ENCODE measurements at regions not wholly inside any gene's neighbourhood (a gene's known extent, or its start where the extent isn't known, plus 50 kb on each side); places are given as distances from the start of the nearest gene placed in this dataset.

DNA sequence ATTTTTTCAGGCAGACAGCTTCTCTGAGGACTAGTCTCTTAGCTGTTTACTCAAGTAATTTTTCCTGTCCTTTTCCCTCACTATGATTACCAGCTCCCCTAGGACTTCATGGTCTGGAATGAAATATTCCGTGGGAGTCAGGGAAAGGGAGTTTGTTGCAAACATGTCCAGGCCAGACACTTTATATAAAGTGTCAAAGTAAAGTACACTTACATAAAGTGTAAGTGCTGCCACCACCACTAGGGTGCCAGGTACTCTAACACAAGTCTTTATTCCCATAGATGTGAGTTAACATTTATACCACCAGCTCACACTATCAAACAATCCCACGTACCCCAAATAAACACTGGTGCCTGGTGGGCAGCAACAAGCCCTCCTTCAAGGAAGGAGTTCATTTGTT, 179.8 kb downstream of the SNRPN start:
- peaks cover 0 to 9% (median 0%) of the 10 kb centered on the region in 4 experiments; a peak in 1 of 8 replicates for H3K36me3 ChIP-seq (ENCODE audit: control insufficient read depth in 2 of 4, insufficient read depth in 4 of 4, low read length in 3 of 4)
- H2AK5ac ChIP-seq (ENCODE audit: low read depth, low read length), result no peak overlapping the region
- no peak overlapping the region for H3K23ac ChIP-seq (ENCODE audit: insufficient read length)
- H2BK20ac ChIP-seq (ENCODE audit: low read length), result no peak overlapping the region
- H3K79me2 ChIP-seq (ENCODE audit: control insufficient read depth in 1 of 2, insufficient read depth in 2 of 2, low read length in 2 of 2), result no peaks in the 10 kb centered on the region
- FAIRE-seq (no peak), DNase-seq (ENCODE audit: low read depth in 1 of 2, low spot score in 2 of 2) (no peak)
- no peak overlapping the region for H2AFZ ChIP-seq (ENCODE audit: low read length)
- H3K9me3 ChIP-seq (ENCODE audit: insufficient read depth in 2 of 2, low read depth in 1 of 2, low read length in 1 of 2), result peaks cover 0 to 23% of the 10 kb centered on the region in 2 experiments; a peak in 1 of 4 replicates
- H3K23me2 ChIP-seq (ENCODE audit: low read depth, low read length), result no peaks in the 10 kb centered on the region
- H2BK12ac ChIP-seq (ENCODE audit: low read depth, low read length), result no peak overlapping the region
- no peak overlapping the region for H3K56ac ChIP-seq (replicated peaks; ENCODE audit: insufficient read length, low read depth, low read length)
- H4K8ac ChIP-seq (ENCODE audit: extremely low read depth, insufficient read depth, low read length), result no peak overlapping the region; the same call in 1 of the 2 replicates
- no peak overlapping the region for H4K5ac ChIP-seq (ENCODE audit: insufficient read length, low read depth, low read length)
- no peak overlapping the region for H2BK120ac ChIP-seq (replicated peaks; ENCODE audit: low read depth, low read length)
- no peaks in the 10 kb centered on the region for H3K4me1 ChIP-seq (replicated peaks in 1 of 4; ENCODE audit: control insufficient read depth in 3 of 4, insufficient read depth in 4 of 4, low read length in 3 of 4)
- H3K4me3 ChIP-seq (ENCODE audit: extremely low read depth in 1 of 4, insufficient read depth in 2 of 4, low read depth in 3 of 4, low read length in 4 of 4), result no peak overlapping the region
- no peak overlapping the region for H3K14ac ChIP-seq (ENCODE audit: insufficient read length)
- H3K27me3 ChIP-seq (replicated peaks in 1 of 4; ENCODE audit: control insufficient read depth in 3 of 4, extremely low read depth in 1 of 4, insufficient read depth in 3 of 4, low read length in 3 of 4), result no peaks in the 10 kb centered on the region
- 61% methylated on average over 2 of the region's 2 CpGs; no CpG with 5 or more reads in 1 of the 2 experiments for WGBS, 2 experiments (ENCODE audit: extremely low coverage in 1 of 2, insufficient coverage in 1 of 2, insufficient read length in 1 of 2, insufficient replicate concordance in 2 of 2, low coverage in 1 of 2, low lambda C conversion rate in 2 of 2, missing lambda C conversion rate in 1 of 2)
- no peak overlapping the region for H2BK5ac ChIP-seq (ENCODE audit: low read depth, low read length)
- H4K91ac ChIP-seq (replicated peaks; ENCODE audit: insufficient read length, low read length), result no peak overlapping the region
- no peak overlapping the region for H3K4me2 ChIP-seq (ENCODE audit: insufficient read depth in 1 of 2, low read depth in 2 of 2, low read length in 2 of 2)
- no peaks in the 10 kb centered on the region for H3K79me1 ChIP-seq (ENCODE audit: low read depth, low read length)
- H3K27ac ChIP-seq (ENCODE audit: low read depth, low read length), result no peak overlapping the region
- no peak overlapping the region for H3K4ac ChIP-seq (replicated peaks; ENCODE audit: insufficient read length, low read depth, low read length)
- H2BK15ac ChIP-seq (ENCODE audit: low read length), result no peak overlapping the region
- no peaks in the 10 kb centered on the region for H4K20me1 ChIP-seq (replicated peaks in 1 of 2; ENCODE audit: control insufficient read depth in 1 of 2, insufficient read depth in 2 of 2, low read length in 2 of 2)
- POLR2A ChIA-PET (ENCODE audit: partially characterized antibody), result no interaction called here
- H3K9ac ChIP-seq (replicated peaks in 1 of 4; ENCODE audit: extremely low read depth in 1 of 4, low read depth in 3 of 4, low read length in 3 of 4), result no peak overlapping the region
- H3K18ac ChIP-seq (ENCODE audit: extremely low read depth, low read length), result no peak overlapping the region
- CTCF ChIA-PET (ENCODE audit: partially characterized antibody), result interaction anchor here (0.6 to 1.6 kb wide), 10 partner anchors 8 to 374 kb away, joined by 3 to 5 read pairs (median 4); no protein-coding TSS in a partner anchor
- TF ChIP-seq POLR2AphosphoS5 (IDR thresholded peaks at IDR 0.05; ENCODE audit: low read depth, low read length) (0 out of 2 replicates have a peak, but pooled peaks have one; percentile 37), SP1 (IDR thresholded peaks at IDR 0.05; ENCODE audit: low read depth, low read length) (no peak), CEBPB (IDR thresholded peaks at IDR 0.05; ENCODE audit: low read depth, low read length) (no peak), BACH1 (IDR thresholded peaks at IDR 0.05; ENCODE audit: low read length) (no peak), JUN (IDR thresholded peaks at IDR 0.05; ENCODE audit: low read depth, low read length) (no peak), EP300 (IDR thresholded peaks at IDR 0.05; ENCODE audit: borderline replicate concordance in 1 of 2, low read depth in 2 of 2, low read length in 2 of 2) (no peak), ZNF274 (IDR thresholded peaks at IDR 0.05; ENCODE audit: borderline replicate concordance, extremely low read depth, low read length) (no peak), EZH2 (IDR thresholded peaks at IDR 0.05; ENCODE audit: low read depth, low read length, severe bottlenecking) (no peak)
- TF ChIP-seq, protein P1, sequence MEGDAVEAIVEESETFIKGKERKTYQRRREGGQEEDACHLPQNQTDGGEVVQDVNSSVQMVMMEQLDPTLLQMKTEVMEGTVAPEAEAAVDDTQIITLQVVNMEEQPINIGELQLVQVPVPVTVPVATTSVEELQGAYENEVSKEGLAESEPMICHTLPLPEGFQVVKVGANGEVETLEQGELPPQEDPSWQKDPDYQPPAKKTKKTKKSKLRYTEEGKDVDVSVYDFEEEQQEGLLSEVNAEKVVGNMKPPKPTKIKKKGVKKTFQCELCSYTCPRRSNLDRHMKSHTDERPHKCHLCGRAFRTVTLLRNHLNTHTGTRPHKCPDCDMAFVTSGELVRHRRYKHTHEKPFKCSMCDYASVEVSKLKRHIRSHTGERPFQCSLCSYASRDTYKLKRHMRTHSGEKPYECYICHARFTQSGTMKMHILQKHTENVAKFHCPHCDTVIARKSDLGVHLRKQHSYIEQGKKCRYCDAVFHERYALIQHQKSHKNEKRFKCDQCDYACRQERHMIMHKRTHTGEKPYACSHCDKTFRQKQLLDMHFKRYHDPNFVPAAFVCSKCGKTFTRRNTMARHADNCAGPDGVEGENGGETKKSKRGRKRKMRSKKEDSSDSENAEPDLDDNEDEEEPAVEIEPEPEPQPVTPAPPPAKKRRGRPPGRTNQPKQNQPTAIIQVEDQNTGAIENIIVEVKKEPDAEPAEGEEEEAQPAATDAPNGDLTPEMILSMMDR (IDR thresholded peaks at IDR 0.05; ENCODE audit: control extremely low read depth in 1 of 3, insufficient read depth in 1 of 3, low read depth in 1 of 3, low read length in 3 of 3), result peak in 1 of 3 experiments; percentile 36; a peak in 1 of 4 replicates
- TF ChIP-seq, protein P2, sequence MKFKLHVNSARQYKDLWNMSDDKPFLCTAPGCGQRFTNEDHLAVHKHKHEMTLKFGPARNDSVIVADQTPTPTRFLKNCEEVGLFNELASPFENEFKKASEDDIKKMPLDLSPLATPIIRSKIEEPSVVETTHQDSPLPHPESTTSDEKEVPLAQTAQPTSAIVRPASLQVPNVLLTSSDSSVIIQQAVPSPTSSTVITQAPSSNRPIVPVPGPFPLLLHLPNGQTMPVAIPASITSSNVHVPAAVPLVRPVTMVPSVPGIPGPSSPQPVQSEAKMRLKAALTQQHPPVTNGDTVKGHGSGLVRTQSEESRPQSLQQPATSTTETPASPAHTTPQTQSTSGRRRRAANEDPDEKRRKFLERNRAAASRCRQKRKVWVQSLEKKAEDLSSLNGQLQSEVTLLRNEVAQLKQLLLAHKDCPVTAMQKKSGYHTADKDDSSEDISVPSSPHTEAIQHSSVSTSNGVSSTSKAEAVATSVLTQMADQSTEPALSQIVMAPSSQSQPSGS (IDR thresholded peaks at IDR 0.05; ENCODE audit: low read length), result no peak
